ENCODE measurements at regions not wholly inside any gene's neighbourhood (a gene's known extent, or its start where the extent isn't known, plus 50 kb on each side); places are given as distances from the start of the nearest gene placed in this dataset.

DNA sequence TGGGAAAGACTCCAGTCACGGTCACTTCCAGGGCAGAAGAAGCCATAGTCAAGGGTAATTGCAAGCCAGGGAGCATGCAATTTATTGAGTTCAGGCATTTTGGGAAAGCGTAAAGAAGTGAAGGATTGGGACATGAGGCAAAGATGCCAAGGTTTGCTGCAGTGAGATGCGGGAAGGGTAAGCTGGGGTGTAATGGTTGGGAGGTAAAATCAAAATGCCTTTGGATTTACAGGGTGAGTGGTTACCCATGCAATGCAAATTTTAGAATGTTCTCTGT is 167.5 kb downstream of the BRMS1L start:
- H3K4me1 ChIP-seq (ENCODE audit: insufficient read depth, low read length): peaks cover 3% of the 10 kb centered on the region
- no peak overlapping the region for H3K4me3 ChIP-seq (ENCODE audit: low read length)
- H2AFZ ChIP-seq (ENCODE audit: low read depth, low read length): no peak overlapping the region
- H3K36me3 ChIP-seq (ENCODE audit: insufficient read depth, low read length): no peaks in the 10 kb centered on the region
- no peaks in the 10 kb centered on the region for H3K9me3 ChIP-seq (ENCODE audit: low read length)
- peaks cover 30% of the 10 kb centered on the region for H3K27me3 ChIP-seq (ENCODE audit: insufficient read depth, low read length)

DNA sequence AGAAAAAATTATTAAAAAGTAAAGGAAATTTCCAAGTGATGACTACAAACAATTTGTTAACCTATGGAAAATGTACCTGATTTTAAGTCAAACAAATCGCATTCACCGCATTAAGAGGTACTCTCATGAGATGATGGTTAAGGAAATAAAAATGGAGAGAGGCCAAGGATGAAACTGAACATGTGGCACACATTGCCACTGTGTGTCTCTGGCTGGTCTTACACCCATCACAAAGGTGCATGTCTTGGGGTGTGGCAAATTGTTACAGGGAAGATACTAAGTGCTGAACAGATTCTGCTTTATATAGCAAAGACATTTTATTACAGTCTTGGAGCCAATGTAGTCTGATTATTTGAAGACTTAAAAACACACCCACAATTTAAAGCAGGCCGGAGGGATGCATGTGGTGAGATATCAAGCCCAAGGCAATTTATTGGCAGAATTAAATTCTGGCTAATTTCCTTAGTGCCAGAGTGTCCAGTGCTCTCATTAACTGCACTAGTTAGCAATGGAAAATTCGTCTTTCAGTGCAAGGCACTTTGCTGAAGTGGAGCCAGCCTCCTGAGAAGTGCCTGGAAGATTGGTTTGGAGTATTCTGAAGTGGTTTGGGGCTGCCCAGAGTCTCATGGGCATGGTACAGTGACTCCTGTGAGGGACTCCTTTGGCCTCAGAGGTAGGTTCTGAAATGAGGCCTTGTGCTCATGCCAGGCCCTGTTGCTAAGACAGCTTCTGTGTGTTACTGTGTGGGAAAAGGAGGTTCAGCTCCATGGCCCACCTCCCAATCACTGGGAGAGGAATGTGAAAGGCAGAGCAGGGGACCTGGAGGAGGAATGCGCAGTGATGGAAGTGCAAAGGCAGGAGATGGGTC is 166.9 kb downstream of the BRMS1L start:
- H3K4me1 ChIP-seq (ENCODE audit: insufficient read depth, low read length): no peaks in the 10 kb centered on the region
- no peaks in the 10 kb centered on the region for H3K36me3 ChIP-seq (ENCODE audit: insufficient read depth, low read length)
- H3K27me3 ChIP-seq (ENCODE audit: insufficient read depth, low read length): peaks cover 26% of the 10 kb centered on the region

DNA sequence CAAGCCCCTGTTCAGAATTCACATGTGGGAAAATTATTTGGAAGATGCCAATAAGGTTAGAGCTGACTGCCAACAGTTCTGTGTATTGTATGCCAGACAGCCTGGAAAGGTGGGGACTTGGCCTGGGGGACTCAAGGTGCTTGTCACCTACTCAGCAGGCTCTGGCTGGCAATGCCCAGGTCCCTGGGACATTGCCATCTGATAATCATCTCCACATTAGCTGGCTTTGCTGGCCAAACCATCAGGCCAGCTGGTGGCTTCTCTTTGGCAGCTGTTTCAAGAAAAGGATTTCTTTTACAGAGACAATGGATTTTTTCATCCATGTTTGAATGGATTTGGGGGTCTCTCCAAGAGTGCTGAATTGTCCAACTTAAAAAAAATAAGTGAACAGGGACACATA is 165.2 kb downstream of the BRMS1L start:
- peaks cover 32% of the 10 kb centered on the region for H3K27me3 ChIP-seq (ENCODE audit: insufficient read depth, low read length)
- no peak overlapping the region for H2AFZ ChIP-seq (ENCODE audit: low read depth, low read length)
- no peak overlapping the region for H3K4me3 ChIP-seq (ENCODE audit: low read length)
- H3K4me1 ChIP-seq (ENCODE audit: insufficient read depth, low read length): no peaks in the 10 kb centered on the region
- no peaks in the 10 kb centered on the region for H3K9me3 ChIP-seq (ENCODE audit: low read length)
- no peaks in the 10 kb centered on the region for H3K36me3 ChIP-seq (ENCODE audit: insufficient read depth, low read length)

More for the DNA sequence above, 166.9 kb downstream of the BRMS1L start:
- no peak overlapping the region for H3K4me3 ChIP-seq (ENCODE audit: low read length)
- H3K9me3 ChIP-seq (ENCODE audit: low read length): no peaks in the 10 kb centered on the region
- H2AFZ ChIP-seq (ENCODE audit: low read depth, low read length): no peak overlapping the region

DNA sequence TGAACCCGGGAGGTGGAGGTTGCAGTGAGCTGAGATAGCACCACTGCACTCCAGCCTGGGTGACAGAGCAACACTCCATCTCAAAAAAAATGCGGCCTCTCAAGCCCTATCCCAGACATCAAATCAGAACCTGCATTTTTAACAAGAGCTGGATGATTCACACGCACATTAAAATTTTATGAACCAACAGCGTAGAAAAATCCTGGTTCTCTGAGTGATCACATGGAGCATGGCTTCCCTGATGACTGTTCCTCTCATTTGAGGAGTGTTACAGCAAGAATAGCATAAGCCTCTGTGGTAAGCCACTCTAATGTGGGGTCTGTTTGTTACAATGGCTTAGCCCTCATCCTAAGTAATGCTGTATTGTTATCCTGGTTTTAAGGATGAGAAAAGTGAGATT is 163.6 kb downstream of the BRMS1L start:
- H3K27me3 ChIP-seq (ENCODE audit: insufficient read depth, low read length): peaks cover 29% of the 10 kb centered on the region
- no peaks in the 10 kb centered on the region for H3K36me3 ChIP-seq (ENCODE audit: insufficient read depth, low read length)
- H3K4me3 ChIP-seq (ENCODE audit: low read length): no peak overlapping the region
- no peaks in the 10 kb centered on the region for H3K4me1 ChIP-seq (ENCODE audit: insufficient read depth, low read length)
- H2AFZ ChIP-seq (ENCODE audit: low read depth, low read length): no peak overlapping the region
- no peaks in the 10 kb centered on the region for H3K9me3 ChIP-seq (ENCODE audit: low read length)

DNA sequence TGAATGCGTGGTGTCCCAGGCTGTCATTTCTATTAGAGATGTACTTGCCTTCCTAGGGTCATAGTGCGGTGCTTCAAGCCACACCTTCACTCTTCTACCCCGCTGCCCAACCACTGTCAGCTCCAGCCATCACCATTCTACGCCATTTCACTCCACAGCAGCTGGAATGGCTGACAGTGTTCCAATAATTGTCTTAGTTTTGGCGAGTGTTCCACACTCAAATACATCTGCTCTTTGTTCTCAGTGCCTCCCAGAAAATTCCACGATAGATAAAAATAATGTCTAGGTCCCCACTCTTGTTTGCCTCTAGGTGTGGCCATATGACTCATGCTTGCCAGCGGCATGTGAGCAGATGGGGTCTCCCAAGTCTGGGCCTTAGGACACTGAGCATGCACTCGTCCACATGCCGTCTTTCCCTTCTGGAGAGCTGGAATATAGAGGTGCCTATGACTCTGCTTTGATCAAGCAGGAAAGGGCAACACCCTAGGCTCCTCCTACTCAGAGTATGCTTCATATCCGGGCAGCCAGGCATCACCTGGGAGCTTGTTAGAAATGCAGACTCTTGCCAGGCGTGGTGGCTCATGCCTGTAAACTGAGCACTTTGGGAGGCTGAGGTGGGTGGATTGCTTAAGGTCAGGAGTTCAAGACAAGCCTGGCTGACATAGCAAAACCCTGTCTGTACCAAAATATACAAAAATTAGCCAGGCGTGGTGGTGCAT is 163.0 kb downstream of the BRMS1L start:
- no peak overlapping the region for H3K4me3 ChIP-seq (ENCODE audit: low read length)
- H3K36me3 ChIP-seq (ENCODE audit: insufficient read depth, low read length): no peaks in the 10 kb centered on the region
- no peaks in the 10 kb centered on the region for H3K9me3 ChIP-seq (ENCODE audit: low read length)
- no peak overlapping the region for H2AFZ ChIP-seq (ENCODE audit: low read depth, low read length)
- H3K27me3 ChIP-seq (ENCODE audit: insufficient read depth, low read length): peaks cover 32% of the 10 kb centered on the region
- H3K4me1 ChIP-seq (ENCODE audit: insufficient read depth, low read length): no peaks in the 10 kb centered on the region

DNA sequence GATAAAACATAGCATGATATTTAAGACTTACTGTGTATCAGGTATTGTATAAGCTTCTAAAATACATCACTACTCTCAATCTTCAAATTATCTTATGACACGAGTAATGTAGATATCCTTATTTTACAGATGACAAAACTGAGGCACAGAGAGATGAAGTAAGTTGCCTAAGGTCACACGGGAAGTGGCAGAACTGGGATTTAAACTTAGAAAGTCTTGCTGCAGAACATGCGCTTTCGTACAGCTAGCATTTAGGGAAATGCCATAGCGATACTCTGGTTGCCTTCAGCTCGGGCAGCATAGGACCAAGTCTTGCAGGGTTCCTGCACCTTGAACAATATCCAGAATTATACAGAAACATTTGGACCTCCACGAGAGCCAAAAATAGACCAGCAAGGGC is 162.4 kb downstream of the BRMS1L start:
- Histone ChIP-seq H3K27me3 (ENCODE audit: insufficient read depth, low read length) (peaks cover 30% of the 10 kb centered on the region), H3K4me1 (ENCODE audit: insufficient read depth, low read length) (no peaks in the 10 kb centered on the region), H3K4me3 (ENCODE audit: low read length) (no peak overlapping the region), H3K9me3 (ENCODE audit: low read length) (no peaks in the 10 kb centered on the region), H2AFZ (ENCODE audit: low read depth, low read length) (no peak overlapping the region), H3K36me3 (ENCODE audit: insufficient read depth, low read length) (no peaks in the 10 kb centered on the region)

DNA sequence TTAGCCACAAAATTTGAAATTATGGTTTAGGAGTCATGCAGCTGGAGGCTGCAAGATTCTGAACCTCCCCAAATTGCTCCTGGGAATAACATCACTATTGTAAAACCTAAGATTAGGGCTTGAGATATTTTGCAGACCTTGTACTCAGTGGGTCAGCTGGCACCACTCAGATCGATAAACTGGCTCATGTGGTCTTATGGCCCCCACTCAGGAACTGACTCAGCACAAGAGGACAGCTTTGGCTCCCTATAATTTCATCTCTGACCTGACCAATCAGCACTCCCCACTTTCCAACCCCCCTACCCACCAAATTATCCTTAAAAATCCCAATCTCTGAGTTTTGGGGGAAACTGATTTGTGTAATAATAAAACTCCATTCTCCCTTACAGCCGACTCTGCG is 161.6 kb downstream of the BRMS1L start:
- no peak overlapping the region for H3K4me3 ChIP-seq (ENCODE audit: low read length)
- no peak overlapping the region for H2AFZ ChIP-seq (ENCODE audit: low read depth, low read length)
- H3K4me1 ChIP-seq (ENCODE audit: insufficient read depth, low read length): no peaks in the 10 kb centered on the region
- no peaks in the 10 kb centered on the region for H3K9me3 ChIP-seq (ENCODE audit: low read length)
- peaks cover 22% of the 10 kb centered on the region for H3K27me3 ChIP-seq (ENCODE audit: insufficient read depth, low read length)
- H3K36me3 ChIP-seq (ENCODE audit: insufficient read depth, low read length): no peaks in the 10 kb centered on the region

DNA sequence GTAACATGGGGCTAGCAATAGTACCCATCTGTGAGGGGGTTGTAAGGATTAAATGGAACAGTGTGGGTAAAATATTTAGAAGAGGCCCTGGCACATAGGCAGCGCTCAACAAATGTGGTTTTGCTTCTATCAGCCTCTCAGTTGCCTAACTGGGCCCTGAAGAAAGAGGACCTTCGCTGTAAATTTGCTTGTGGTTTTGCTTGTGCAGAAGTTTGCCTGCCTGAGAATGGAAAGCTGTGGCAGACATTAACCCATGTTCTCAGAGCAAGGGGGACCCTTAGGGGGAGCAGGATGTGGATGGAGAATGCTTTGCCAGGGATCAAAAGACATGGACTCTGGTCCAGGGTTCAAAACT is 160.1 kb downstream of the BRMS1L start:
- Histone ChIP-seq H3K27me3 (ENCODE audit: insufficient read depth, low read length) (peaks cover 19% of the 10 kb centered on the region), H3K9me3 (ENCODE audit: low read length) (no peaks in the 10 kb centered on the region), H3K4me1 (ENCODE audit: insufficient read depth, low read length) (no peaks in the 10 kb centered on the region), H3K36me3 (ENCODE audit: insufficient read depth, low read length) (no peaks in the 10 kb centered on the region), H2AFZ (ENCODE audit: low read depth, low read length) (no peak overlapping the region), H3K4me3 (ENCODE audit: low read length) (no peak overlapping the region)

DNA sequence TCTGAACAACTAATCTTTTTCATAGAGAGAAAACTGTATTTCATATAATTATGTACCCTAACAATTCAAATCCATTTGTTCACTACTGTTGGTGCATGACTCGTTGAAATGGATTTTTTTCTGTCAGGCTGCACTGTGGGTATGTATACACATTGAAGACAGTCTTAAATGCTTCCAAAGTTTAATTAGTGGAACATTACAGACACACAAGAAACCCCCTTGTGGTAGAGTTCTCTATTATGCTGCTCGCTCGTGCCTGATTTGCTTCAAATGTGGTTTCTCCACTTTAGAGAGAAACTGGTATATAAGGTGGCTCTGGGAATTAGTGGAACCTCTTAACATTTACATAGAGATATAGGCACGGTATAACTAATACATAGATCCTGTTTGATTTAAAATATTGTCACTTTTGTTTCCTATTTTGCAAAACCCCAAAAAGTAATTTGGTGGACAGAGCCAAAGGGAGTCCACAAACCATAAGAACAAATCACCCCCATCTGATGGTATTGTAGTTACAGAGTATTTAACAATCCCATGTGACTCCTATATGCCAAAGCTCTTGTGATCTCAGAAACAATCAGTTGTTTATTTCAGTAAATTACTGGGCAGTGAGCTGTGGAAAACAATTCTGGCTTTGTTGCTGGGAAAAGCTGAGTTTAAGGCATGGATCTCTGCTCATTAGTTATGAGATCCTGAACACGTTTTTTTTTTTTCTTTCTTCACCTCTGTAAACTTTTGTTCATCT is 159.5 kb downstream of the BRMS1L start:
- Histone ChIP-seq H3K4me3 (ENCODE audit: low read length) (no peak overlapping the region), H3K4me1 (ENCODE audit: insufficient read depth, low read length) (no peaks in the 10 kb centered on the region), H3K36me3 (ENCODE audit: insufficient read depth, low read length) (no peaks in the 10 kb centered on the region), H2AFZ (ENCODE audit: low read depth, low read length) (no peak overlapping the region), H3K9me3 (ENCODE audit: low read length) (no peaks in the 10 kb centered on the region), H3K27me3 (ENCODE audit: insufficient read depth, low read length) (peaks cover 19% of the 10 kb centered on the region)

DNA sequence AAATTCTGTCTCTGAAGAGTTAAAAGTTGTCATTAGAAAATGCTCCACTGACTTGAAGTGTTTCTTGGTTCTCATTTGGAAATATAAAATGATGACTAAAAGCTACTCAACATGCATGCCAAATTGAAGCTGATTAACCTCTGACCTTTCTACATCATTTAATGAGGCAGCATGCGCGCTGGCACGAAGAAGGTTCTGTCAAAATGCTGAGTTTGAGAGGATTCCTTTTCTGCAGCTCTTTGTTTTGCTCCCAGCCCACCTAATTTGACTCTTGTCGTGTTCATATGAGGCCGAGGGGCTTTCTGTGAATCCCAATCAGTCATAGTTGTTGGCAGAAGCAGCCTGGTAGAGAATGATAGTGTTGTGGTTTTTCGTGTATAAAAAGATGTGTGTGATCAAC is 153.4 kb downstream of the BRMS1L start:
- H3K27me3 ChIP-seq (ENCODE audit: insufficient read depth, low read length): peaks cover 1% of the 10 kb centered on the region

DNA sequence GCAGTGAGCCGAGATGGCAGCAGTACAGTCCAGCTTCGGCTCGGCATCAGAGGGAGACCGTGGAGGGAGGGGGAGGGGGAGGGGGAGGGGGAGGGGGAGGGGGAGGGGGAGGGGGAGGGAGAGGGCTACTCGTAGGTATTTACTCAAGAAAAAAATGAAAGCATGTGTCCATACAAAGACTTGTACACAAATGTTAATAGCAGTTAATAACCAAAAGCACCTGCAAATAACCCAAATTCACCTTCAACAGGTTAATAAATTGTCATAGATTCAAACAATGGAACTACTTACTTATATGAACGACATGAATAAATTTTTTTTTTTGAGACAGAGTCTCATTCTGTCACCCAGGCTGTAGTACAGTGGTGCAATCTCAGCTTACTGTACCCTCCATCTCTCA is 152.4 kb downstream of the BRMS1L start:
- no peaks in the 10 kb centered on the region for H3K9me3 ChIP-seq (ENCODE audit: low read length)
- no peak overlapping the region for H3K4me3 ChIP-seq (ENCODE audit: low read length)
- no peak overlapping the region for H2AFZ ChIP-seq (ENCODE audit: low read depth, low read length)
- H3K27me3 ChIP-seq (ENCODE audit: insufficient read depth, low read length): no peaks in the 10 kb centered on the region
- H3K4me1 ChIP-seq (ENCODE audit: insufficient read depth, low read length): no peaks in the 10 kb centered on the region
- H3K36me3 ChIP-seq (ENCODE audit: insufficient read depth, low read length): no peaks in the 10 kb centered on the region

More for the DNA sequence above, 153.4 kb downstream of the BRMS1L start:
- H3K4me1 ChIP-seq (ENCODE audit: insufficient read depth, low read length): no peaks in the 10 kb centered on the region
- no peaks in the 10 kb centered on the region for H3K36me3 ChIP-seq (ENCODE audit: insufficient read depth, low read length)
- no peak overlapping the region for H2AFZ ChIP-seq (ENCODE audit: low read depth, low read length)
- H3K4me3 ChIP-seq (ENCODE audit: low read length): no peak overlapping the region
- no peaks in the 10 kb centered on the region for H3K9me3 ChIP-seq (ENCODE audit: low read length)

DNA sequence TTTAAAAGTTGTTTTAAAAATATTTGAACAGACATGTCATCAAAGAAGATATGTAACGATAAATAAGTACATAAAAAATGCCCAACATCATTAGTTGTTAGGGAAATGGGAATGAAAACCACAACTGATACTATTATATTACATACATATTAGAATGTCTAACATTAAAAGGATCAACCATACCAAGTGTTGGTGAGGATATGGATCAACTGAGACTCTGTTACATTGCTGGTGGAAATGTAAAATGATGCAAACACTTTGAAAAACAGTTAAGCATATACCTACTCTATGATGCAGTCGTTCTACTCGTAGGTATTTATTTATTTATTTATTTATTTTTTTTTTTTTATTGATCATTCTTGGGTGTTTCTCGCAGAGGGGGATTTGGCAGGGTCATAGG is 149.7 kb downstream of the BRMS1L start:
- H3K27me3 ChIP-seq (ENCODE audit: insufficient read depth, low read length): peaks cover 4% of the 10 kb centered on the region
- no peak overlapping the region for H2AFZ ChIP-seq (ENCODE audit: low read depth, low read length)
- no peaks in the 10 kb centered on the region for H3K4me1 ChIP-seq (ENCODE audit: insufficient read depth, low read length)
- H3K4me3 ChIP-seq (ENCODE audit: low read length): no peak overlapping the region
- H3K36me3 ChIP-seq (ENCODE audit: insufficient read depth, low read length): no peaks in the 10 kb centered on the region
- H3K9me3 ChIP-seq (ENCODE audit: low read length): no peaks in the 10 kb centered on the region

DNA sequence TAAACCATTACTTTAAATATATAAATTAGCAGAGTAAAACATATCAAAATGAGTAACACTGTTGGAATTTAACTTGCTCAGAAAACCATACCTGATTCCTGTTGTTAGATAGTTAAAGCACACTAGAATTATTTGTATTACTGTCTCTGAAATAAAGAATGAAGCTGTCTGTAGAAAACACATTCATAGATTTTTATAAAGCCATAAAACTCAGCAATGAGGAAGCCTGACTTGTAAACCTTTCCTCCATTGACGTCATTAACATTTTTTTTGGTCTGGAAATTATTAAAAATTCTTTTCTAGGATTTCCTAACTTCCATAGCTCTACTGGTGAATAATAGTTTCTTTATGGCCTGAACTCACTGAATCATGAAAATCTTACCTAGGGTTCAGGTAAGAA is 147.6 kb downstream of the BRMS1L start:
- H3K36me3 ChIP-seq (ENCODE audit: insufficient read depth, low read length): no peaks in the 10 kb centered on the region
- peaks cover 4% of the 10 kb centered on the region for H3K27me3 ChIP-seq (ENCODE audit: insufficient read depth, low read length)
- H2AFZ ChIP-seq (ENCODE audit: low read depth, low read length): no peak overlapping the region

More for the DNA sequence above, 147.6 kb downstream of the BRMS1L start:
- Histone ChIP-seq H3K4me3 (ENCODE audit: low read length) (no peak overlapping the region), H3K4me1 (ENCODE audit: insufficient read depth, low read length) (no peaks in the 10 kb centered on the region), H3K9me3 (ENCODE audit: low read length) (no peaks in the 10 kb centered on the region)
